GM04503 (cell line): ENCODE measurements at regions not wholly inside any gene's neighbourhood (a gene's known extent, or its start where the extent isn't known, plus 50 kb on each side); places are given as distances from the start of the nearest gene placed in this dataset.

Experiments used
- DNase-seq: peaks from one replicate; pipeline ENCODE4 v3.0.0-alpha.2; 2012; ENCODE audit warnings: low read depth

DNA sequence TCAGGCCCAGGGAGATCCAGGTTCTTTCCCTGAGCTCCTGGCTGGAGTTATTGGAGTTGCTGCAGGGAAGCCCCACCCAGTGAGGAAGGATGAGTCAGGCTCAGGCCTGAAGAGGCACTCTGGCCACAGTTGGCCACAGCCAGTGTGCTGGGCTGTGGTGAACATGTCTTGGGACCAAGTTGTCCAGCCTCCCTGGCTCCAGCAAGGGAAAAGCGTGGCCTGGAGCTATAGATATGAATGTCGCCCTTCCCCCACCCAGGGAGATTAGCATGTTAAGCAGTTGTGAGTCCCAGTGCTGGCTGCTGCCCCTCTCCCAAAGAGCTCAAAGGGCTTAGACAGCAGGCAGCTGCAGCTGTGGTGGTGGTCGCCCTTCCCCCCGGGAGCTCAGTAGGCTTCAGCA is 963.2 kb downstream of the ROBO2 start:
- no peak for DNase-seq

DNA sequence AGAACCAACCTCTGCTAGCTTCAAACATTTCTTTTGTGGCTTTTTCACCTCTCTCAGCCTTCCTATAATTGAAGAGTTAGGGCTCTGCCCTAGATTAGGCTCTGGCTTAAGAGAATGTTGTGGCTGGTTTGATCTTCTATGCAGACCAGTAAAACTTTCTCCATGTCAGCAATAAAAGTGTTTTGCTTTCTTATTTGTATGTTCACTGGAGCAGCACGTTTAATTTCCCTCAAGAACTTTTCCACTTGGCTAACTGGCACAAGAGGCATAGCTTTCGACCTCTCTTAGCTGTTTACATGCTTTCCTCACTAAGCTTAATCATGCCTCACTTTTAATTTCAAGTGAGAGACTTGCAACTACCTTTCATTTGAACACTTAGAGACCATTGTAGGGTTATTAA is 964.7 kb downstream of the ROBO2 start:
- no peak for DNase-seq

DNA sequence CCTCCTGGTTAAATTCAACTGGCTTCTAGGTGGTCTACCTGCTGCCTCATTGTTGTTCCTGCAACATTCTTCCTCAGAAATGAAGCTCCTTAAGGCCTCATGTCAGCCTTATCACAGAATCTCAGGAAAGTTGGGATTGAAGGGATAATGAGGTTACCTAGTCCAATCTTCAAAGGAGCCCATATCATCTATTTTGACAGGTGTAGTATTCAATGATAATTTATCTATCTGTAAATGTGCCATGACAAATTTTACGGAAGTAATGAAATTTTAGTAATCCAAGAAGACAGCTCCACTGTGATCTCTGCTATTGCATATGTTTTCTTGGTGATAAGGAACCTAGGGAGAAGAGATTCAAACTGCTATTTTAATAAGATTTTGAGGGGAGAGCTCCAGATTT is 973.8 kb downstream of the ROBO2 start:
- DNase-seq: no peak

DNA sequence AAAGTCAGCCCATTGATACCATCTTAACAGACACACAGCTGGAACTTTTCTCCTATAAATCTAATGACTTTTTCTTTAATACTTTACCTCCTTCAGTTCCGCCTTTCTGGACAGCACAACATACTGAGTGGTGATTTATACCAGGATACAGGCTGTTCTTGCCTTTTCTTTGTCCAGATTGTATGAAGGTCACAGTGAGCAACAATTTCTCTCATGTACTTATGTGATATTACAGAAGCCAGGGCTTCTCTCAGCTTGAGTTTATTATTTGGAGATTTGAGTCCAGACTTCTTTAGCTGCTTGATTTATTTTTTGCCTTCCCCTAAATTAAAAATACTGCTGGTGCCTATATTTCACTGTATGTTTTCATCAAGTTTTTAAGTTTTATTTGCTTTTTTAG is 976.0 kb downstream of the ROBO2 start:
- no peak for DNase-seq

DNA sequence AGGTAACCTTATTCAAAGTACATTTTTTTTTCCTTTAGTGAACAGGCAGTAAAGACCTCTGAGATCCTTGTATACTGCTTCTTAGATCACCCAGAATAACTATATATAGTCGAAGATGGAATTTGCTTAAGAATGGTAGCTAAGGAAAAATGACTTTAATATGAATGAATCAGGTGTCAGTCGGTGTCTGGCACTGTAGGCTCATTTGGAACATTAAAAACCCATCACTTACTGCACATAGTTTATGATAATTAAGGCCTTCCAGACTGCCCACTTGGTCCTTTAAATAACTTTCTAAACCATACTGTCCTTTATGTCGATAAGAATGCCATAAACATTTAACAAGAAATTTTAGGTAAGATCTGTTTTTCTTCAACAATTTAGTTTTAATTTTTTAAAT is 981.8 kb downstream of the ROBO2 start:
- no peak for DNase-seq

DNA sequence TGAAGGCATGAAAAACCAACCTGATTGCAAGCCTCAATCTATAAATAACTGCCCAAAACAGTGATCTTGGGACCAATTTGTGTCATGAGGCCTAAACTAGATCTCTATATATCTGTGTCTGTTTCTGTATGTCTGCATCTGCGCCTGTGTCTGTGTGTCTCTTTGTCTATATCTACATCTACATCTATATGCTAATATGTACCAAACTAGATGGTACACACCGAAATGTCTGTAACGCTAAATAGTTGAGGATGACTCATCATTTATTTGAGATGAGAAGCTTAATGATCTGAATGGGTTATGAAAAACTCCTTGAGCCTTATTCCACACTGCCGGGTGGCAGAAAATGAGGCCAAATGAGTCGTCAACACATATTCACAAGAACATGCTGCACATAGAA is 982.3 kb downstream of the ROBO2 start:
- no peak for DNase-seq

DNA sequence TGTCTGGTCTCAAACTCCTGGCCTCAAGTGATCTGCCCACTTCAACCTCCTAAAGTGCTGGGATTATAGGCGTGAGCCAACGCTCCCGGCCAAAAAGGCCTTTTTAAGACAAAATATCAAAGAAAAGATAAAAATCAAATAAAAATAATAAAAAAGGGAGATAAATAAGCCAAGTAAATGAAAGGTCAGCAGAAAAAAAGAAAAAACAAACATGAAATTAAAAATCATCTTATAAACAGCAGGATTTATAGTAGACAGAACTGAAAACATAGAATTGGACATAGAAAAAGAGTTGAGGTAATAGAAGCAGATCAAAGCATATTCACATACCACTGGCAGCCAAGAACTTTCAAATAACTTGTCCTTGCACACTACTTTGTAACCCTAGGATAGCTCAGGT is 983.4 kb downstream of the ROBO2 start:
- DNase-seq: no peak

DNA sequence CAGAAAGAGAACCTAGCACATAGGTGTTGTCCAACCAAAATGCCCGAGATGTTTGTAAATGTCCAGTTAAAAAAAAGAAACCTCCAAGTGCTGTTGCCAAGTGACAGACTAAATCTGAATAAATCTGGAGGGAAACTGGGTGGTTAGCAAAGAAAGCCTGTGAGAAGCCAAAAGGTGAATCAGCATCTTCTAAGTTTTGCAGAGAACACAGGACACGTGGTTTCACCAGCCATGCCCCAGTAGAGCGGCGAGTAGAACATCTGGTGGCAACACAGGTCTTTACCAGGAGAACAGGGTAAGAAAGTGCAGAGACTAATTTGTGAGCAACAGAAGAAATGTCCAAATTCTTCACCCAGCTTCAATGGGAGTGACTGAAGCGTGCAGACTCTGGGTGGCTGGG is 986.0 kb downstream of the ROBO2 start:
- DNase-seq: no peak

DNA sequence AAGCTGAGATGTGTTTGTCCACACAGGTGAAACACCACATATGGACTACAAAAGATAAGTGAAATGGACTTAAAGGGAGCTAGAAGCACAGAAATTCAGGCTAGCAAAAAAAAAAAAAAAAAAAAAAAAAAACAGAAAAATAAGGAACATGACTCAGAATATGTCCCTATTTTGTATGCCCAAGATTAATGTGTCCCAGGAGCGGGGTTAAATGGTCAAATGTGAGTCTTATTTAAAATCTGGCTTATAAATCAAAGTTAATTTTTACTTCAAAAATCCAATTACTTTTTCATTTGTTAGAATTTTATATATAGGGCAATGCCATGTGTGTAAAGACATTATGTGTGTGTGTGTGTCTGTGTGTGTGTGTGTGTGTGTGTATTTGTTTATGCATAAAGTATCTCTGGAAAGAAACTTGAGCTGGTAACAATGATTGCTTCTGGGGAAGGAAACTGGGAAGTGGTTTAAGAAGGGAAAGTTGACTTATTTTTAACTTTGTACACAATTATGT is 986.5 kb downstream of the ROBO2 start:
- no peak for DNase-seq

DNA sequence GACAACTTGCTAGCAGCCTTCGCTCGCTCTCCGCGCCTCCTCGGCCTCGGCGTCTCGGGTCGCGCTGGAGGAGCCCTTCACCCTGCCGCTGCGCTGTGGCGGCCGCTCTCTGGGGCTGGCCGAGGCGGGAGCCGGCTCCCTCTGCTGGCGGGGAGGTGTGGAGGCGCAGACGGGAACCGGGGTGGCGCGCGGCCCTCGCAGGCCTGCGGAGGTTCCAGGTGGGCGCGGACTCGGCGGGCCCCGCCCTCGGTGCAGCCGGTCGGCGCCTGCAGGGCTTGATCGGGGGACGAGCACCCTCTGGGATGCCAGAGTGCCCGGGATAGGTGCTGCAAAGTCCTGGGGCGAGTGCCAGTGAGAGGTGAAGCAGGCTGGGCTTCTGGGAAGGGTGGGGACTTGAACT is 989.9 kb downstream of the ROBO2 start:
- DNase-seq: no peak

DNA sequence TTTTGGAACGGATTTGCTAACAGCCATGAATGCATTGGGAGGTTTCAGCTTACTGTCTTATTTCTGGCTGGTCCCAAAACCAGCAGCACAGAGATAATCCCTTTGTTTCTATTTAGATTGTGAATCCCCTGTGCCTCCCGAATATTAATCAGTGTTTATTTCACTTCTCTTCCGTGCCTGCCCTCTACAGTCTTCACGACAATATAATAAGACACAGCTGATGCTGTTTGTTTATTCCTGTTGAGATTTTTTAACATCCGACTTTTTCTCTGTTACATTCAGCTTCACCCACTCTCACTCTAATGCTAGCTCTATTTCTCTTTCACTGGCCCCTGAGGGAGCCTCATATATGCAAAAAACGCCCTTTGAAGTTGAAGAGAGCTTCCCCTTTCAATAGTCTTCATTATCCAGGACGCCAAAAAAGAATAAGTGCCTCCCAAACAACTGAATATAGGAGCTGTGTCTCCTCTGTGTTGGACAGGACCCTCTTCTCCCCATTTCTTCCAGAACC is 995.3 kb downstream of the ROBO2 start:
- DNase-seq: no peak

DNA sequence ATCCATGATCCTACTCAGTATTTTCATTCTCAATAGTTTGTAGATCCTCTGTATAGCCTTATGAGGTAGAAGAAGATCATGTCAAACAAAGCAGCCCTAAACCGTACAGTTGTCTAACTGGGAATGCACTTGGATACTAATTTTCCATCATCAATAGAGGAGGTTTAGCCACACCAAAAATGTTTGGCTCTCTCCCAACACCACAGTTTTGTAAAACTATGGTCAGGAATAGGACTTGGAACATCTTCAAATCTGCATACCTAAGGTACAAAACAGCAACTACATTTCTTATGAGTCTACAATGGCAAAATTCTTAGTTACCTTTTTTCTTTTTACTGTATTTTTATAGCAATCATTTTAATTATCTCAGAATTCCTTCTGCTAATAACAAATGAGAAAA is 1001.6 kb downstream of the ROBO2 start:
- no peak for DNase-seq

DNA sequence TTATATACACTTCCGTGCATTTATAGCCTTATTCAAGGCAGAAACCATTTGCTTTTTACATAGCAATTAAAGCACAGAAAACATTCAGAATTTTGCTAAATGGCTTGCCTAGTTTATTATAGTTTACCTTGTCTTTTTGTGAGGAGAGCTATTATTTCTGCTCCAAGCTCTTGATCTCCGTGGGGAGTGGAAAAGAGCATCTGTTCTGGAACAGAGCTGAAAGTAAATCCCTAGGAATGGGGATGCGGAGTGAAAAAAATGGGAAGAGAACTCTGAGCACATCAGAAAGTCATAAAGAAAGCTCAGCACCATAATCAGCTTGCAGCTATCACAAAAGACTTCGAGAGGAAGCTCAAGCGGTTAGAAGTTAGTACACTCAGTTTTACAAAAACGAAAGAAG is 1006.7 kb downstream of the ROBO2 start:
- no peak for DNase-seq

DNA sequence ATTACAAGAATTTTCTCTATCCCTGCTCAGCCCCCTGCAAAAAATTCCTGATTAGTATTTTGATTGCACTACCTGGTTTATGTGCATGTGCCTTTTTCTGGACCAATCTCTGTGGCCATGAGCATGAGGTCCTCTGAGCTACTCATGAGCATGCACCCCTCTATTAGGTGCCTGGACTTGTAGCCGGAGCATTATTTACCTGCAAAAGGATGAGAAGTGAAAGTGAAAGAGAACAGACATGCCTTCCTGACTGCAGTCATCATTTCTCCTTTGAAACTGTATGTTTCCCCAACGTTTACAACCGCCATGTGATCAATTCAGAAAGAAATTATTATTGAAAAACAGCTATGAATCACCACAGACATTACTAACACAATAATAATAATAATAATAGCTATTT is 1008.8 kb downstream of the ROBO2 start:
- no peak for DNase-seq

DNA sequence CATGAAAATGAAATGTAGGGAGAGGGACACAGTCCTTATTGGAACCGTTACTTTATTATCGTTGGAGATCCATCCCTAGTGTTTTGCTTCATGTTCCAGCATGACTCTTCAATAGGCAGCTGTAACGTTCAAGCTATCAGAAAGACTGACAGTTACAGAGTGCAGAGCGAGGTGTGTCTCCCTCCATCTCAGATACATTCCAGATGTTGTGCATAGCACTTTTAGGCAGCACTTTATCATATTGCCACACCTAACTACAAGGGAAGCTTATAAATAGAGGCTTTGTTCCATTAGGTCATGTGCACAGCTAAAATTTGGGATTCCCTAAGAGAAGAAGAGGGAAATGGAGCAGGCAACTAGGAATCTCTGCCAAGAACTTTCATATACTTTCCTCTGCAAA is 1009.6 kb downstream of the ROBO2 start:
- no peak for DNase-seq

DNA sequence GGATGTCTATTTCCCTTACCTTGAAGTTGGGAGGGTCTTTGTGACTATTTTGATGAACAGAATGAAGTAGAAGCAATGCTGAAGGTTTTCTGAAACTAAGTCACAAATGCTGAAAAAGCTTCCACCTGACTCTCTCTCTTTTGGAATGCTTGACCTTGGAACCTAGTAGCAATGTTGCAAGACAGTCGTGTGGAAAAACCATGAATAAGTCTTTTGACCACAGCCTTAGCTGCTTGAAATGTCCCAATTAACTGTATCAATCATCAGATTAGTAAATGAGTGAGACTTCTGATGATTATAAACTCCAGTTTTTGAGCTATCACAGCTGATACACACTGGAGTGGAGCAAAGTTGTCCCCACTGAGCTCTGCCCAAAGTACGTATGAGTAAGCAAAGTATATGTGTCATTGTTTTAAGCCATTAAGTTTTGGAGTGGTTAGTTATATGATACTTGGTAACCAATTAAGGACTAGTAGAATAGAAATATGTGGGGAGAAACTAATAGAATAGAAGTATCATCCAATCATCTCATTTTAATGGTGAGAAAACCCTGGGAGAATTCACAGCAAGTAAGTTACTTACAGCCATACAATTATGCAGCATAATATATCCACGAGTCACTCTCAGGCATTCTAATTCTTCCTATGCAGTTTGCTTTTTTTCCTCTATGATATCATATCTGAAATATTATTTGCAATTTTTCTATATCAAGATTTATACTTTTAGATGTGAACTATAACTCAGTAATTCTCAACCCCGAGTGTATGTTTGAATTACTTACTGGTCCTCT is 1010.6 kb downstream of the ROBO2 start:
- DNase-seq: no peak

DNA sequence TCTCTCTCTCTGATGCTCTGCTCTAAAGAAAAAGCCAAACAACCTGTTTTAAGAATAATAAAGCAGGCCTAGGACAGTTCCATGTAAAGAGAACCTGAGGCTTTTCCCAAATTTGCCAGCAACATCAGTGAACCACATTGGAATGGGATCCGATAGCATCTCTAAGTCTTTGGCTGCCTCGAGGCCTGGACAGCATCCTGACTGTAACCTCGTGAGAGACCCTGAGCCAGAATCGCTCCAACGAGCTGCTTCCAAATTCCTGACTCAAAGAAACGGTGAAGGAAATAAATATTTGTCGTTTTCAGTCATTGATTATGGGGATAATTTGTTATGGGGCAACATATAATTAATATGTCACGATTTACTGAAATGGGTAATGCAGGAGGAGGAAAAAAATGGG is 1012.8 kb downstream of the ROBO2 start:
- no peak for DNase-seq

DNA sequence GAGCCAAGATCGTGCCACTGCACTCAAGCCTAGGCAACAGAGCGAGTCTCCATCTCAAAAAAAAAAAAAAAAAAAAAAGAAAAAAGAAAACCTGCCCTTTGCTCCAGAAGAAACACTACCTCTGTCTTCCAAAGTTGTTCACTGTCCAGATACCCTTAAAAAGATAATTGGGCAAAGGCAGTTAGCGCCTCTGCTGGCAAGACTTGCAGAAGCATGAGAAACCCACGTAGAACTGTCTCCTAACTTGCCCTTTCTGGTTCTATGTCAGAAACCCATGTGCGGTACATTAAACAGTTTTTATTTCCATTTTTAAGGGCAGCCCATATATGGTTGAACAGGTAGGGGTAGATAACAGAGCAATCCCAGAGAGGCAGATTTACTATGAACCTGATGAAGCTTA is 1026.4 kb downstream of the ROBO2 start:
- DNase-seq: no peak

DNA sequence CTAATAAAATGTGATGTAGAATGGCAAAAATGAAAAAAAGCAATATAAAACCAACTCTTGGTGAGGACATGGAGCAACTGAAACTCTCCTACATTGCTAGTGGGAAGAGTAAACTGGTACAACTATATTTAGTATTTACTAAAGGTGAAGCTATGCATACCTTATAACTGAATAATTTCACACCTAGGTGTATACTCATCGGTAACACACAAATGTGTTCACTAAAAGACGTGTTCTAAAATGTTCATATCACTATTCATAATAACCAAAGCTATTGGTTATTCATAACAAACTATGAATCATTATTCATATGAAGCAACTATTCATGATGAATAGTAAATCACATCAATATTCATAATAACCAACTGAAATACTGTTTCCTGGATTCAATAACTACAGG is 1030.3 kb downstream of the ROBO2 start:
- DNase-seq: no peak

DNA sequence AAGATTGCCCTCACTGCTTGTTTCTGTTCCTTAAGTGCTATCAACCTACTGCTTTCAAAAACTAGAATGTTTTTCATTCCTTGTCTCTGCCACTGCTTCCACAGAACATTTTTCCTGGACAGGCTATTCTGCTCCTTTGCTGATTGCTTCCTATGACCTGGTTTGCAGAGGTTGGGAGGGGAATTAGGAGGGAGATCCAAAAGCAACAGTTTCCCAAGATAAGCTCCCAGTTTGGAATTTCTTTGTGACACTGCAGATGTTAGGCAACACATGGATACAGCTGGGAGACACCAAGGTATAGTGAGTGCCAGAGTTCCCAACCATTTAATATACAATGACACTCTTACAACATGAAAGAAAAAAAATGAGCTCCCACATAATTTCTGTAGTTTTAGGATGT is 1036.5 kb downstream of the ROBO2 start:
- no peak for DNase-seq

DNA sequence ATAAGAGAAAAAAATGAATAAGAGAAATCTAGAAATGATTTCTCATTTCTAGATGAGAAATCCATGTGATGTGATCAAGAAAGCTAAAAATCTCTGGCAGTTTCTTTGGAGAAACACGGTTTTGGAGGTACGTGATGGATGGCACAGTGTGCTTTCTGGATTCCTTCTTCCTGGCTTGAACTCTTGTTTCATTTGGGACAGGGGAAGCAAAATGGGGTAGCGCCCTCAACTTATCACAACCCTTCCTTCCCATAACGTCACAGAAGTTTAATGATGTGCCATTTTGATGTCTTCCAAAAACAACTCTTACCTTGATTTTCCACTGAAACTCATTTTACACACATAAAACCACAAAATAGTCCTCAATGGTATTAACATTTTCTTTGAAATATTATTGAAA is 1037.3 kb downstream of the ROBO2 start:
- no peak for DNase-seq

DNA sequence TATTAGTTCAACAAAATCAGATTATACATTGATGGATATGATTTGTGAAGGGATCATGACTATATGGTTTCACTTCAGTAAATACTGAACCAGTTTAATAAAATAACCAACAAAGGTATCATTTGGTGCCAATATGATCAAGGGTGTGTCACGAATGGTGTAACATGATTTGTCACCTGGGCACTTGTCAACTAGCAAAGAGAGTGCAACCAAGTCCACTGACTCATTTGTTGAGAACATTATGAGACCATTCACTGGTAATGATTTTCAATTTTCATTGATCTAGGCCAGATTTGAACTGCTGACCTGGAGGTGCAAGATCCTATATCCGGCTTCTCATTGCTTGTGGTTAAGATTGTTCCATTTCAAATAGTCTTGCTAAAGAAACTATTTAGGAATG is 1037.9 kb downstream of the ROBO2 start:
- DNase-seq: no peak

DNA sequence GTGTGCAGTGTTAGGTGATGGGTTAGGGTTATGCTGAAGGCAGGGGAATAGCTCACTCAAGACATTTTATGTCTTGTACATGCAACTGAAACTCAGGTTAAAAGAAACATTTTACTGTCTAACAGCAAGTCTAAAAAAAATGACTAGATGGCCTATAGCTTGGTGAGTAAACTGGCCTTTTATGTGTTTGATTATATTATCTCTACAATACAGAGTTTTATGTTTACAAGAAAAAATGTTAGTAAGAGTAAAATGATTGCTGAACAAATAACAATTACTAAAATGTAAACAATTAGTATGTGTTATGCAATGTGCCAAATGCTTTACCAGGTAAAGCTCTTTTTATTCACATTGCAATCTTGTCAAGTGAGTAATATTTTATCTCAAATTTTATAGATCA is 1039.6 kb downstream of the ROBO2 start:
- DNase-seq: no peak

DNA sequence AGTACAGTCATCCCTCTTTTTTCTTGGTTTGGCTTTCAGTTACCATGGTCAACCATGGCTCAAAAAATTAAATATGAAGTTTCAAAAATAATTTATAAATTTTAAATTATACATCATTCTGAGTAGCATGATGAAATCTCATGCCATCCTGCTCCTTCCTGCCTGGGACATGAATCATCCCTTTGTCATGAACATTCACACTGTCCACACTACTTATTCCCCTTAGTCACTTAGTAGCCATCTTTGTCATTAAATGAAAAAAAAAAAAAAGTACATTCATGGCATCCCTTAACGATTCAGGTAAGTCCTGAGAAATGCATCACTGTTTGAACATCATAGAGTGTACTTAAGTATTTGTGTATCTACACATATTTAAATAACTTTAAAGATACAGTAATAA is 1046.3 kb downstream of the ROBO2 start:
- no peak for DNase-seq
